ENCODE measurements at regions not wholly inside any gene's neighbourhood (a gene's known extent, or its start where the extent isn't known, plus 50 kb on each side); places are given as distances from the start of the nearest gene placed in this dataset.

DNA sequence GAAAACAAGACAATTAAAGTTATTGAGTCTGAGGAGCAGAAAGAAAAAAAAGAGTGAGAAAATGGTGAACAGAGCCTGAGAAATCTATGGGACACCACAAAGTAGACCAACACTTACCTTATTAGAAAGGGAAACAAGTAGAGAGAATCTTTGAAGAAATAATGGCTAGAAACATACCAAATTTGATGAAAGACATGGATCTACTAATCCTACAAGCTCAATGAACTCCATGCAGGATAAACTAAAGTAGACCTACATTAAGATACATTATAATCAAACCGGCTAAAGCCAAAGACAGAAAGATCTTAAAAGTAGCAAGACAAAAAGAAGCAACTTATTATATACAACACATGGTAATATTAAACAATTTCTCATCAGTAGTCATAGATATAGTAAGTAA lies 782.3 kb upstream of the GHITM start:
- no peak for DNase-seq (ENCODE audit: low spot score)

DNA sequence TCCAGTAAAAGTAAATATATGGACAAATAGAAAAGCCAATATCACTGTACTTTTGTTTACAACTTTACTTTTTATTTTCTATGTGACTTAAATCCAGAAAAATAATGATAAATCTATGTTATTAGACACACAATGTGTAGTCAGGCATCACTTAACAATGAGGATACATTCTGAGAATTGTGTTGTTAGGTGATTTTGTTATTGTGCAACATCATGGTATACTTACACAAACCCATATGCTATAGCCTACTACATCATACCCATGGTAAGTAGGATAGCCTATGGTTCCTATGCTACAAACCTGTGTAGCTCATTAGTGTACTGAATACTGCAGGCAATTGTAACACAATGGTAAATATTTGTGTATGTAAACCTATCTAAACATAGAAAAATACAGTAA lies 781.7 kb upstream of the GHITM start:
- no peak for DNase-seq (ENCODE audit: low spot score)

DNA sequence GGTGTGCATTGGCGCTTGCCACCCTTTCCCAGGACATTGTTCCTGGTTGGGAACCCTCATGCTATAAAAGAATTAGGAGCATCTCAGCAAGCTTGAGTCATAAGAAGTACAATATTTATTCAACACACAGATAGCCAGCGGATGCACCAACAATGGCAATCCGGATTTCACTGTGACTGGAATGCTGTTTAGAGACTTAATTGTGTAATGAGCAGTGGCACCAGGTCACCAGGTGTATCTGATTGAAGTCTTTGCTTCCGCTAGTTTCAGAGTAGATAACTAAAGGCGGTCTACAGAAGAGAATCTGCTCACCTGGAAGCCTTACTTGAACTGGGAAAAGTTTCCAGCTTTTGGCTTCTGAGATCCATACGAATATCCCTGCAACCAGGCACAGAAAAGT lies 772.3 kb upstream of the GHITM start:
- no peak for DNase-seq (ENCODE audit: low spot score)

DNA sequence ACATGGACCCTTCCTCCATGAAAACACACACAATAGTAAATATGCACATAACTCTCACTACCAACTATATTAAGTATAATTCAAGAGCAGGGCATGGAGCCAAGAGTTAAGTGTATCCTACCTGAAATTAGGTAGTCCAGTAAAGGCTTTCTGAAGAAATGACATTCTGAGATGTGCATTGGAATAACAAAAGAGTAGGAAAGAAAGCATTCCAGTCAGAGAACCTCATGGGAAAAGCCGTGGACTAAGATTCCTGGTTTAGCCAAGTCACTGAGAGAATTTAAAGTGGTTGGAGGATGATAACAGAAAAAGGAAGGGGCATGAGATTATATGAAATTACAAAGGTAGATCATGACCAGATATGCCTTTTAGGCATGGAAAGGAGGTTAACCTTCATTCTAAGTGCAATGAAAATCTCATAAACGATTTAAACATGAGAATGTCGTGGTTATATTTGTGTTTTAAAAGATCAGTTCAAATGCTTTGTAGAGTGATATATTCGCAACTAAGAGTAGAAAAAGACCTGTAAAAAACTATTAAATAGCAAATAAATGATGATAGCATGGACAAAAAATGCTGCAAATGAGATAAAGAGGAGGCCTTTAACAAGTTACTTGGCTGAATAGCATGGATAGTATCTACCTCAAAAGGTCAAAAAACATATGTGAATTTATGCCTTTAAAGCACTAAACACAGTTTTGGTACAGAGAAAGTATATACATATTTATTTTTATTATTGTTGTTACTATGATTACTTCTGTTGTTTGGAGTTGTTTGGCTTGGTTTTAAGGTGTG lies 767.4 kb upstream of the GHITM start:
- no peak for DNase-seq (ENCODE audit: low spot score)

DNA sequence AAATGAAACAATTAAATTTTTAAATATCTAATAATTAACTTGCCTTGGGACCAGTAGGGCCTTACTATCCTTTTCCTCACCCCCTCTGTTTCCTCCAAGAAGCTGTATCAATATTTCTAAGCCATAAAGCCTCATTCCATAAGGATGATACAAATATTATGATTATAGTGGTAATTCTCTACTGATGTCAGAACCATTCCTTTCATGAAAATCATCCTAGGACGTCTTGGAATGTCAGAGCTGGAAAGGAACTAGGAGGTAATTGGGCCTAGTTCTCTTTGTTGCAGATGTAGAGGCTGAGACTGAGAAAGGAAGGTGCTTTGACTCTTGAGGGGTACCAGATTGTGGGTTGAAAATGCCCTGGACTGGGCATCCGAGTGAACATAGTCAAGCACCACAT lies 766.7 kb upstream of the GHITM start:
- DNase-seq (ENCODE audit: low spot score), result no peak

DNA sequence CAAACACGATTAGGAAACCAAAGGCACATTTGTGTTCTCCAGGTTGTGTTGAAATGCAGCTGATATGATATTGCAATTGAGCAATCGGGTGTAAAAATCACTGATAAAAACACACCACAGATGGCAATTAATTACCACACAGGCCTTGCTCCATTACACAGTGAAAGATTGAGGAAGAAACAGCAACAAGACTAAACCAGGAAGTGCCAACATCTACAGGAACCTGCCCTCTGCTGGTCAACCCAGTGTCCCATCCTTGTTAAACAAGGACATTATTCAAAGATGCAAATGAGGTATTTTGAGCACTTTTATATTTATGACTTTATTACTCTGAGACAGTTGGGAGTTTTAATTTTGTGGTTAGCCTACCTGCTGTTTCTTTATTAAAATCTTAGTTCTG lies 765.6 kb upstream of the GHITM start:
- DNase-seq (ENCODE audit: low spot score), result no peak

DNA sequence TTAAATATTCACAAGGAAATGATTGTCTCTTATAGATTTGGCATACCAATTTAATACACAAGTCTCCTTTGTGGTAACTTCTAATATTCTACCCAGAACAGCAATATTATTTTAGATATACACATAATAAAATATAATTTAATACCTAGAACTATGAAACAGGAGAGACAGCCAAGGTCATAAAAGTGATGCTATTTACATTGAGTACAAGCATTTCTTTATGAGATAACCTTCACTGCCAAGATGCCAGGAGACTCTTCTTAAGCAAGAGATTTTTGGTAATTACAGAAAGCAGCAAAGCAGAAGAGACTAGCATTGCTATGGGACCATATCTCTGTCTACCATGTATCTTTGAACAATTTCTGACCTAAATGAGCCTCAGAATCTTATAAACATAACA lies 764.6 kb upstream of the GHITM start:
- no peak for DNase-seq (ENCODE audit: low spot score)

DNA sequence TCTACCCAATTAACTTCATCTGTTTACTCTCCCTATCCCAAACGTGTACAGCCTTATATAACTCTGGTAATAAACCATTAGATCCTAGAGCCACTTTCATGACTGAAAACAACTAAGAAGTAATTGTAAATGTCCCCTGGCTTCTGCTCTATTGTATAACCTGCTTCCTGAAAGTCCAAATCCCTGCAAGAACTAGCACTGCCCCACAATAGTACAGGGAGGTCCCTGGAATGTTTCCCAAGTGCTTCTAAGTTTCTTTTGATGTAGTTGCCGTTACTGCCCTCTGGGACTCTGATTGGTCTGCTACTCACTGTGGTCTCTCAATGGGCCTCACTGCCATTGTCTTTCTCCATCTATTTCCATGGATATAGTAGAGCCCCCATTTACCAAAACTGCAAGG lies 764.0 kb upstream of the GHITM start:
- no peak for DNase-seq (ENCODE audit: low spot score)

DNA sequence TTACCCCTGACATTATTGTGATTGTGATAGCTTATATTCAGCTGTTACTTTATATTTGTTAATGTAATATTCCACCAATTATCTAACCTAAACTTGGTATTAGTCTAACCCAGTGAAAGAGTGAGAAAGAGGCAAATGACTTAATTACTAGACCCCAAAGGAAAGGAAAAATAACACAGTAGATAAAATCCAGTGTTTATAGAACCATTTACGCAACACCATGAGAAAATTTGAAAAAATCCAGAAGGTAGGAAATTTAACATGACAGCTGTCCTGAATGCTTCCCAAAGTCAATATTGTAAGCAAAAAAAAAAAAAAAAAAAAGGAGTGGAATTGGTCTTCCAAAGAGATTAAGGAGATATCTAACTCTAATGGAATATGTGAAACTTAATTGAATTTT lies 741.5 kb upstream of the GHITM start:
- DNase-seq (ENCODE audit: low spot score), result no peak

DNA sequence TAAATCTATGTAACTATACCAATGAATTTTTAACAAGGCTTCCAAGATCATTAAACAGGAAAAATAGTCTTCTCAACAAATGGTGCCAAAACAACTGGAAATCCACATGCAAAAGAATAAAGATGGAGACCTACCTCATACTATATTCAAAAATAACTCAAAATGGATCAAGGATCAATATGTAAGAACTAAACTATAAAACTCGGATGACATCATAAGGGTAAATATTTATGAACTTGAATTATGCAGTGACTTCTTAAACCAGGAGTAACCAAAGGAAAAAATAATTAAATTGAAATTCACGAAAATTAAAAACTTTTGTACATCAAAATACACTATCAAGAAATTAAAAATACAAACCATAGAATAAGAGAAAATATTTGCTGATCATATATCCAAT lies 728.7 kb upstream of the GHITM start:
- no peak for DNase-seq (ENCODE audit: low spot score)

DNA sequence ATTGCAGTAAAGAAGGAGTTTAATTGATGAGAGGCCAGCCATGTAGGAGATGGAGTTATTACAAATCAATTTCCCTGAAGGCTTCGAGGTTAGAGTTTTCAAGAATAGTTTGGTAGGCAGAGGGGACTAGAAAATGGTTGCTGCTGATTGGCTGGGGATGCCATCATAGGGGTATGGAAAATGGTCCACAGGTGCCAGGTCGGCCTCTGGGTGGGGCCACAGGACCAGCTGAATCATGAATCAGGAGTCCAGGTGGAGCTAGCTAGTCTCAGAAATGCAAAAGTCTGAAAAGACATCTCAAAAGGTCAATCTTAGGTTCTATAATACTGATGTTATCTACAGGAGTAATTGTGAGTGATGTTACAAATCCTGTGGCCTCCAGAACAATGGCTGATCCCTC lies 714.0 kb upstream of the GHITM start:
- DNase-seq (ENCODE audit: low spot score), result no peak

DNA sequence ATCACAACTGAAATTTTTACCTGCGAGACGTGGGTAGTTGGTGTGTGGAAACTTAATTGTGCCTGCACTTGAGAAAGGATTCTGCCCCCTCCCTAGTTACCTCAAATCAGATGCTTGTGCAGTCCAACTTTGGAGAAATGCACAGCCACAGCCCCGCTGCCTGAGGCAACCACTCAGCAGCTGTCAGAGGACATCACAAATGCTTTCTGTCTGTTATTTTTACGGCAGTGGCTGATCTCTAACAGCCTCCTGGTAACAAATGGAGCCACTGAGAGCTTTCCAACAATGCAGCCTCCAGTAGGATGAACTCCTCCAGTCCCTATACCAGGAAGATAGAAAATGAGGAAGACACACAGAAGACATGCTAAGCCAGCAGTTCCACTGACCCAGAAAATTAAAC lies 712.2 kb upstream of the GHITM start:
- no peak for DNase-seq (ENCODE audit: low spot score)

DNA sequence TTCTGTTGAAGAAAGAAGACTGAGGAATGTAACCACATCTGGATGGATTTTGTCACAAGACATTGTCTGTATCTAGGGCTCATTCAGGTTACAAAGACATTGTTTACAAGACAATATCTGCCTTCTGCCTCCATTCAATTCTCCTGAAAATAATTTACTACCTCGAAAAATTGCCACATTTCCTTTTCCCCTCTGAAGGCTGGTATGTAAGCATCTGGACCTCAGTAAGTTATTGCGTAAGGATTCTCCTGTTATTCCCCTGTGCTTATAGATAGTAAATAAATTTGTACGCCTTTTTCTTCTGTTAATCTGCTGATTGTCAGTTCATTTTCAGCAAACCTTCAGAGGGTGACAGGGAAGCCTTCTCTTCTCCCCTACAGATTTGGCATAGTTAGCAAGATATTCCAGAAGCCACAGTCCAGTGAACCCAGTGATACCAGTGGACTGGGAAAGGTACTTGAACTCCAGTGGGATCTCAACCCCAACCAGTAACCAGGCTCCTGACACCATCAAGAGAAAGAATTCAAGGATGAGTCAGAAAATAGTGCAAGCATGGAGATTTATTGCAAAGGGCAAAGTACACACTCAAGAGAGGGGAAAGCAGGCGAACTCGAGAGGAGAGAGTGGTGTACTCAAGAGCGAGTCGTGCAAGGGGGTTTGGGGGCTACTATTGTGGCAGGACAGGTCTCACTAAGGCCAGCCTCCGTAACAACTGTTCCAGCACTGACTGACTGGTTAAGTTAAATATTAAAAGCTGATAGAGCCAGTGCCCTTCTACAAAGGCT lies 706.9 kb upstream of the GHITM start:
- no peak for DNase-seq (ENCODE audit: low spot score)

DNA sequence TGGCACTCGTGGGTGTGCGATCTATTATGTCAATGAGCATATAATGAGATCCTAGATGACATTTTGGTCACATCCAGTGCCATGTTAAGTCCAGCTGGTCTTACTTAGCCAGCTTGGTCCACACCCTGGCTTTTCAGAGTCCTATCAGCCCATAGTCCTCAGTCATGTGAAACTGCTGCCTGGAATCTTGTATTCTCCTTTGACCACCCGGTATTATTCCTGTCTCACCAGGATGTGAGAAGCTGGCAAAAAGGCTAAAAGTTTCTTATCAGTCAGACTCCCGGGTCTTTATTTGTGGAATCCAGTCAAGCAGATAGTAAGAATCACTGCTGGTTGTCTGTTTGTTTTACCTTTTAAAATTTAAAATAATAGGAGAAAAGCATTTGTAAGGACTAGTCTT lies 705.6 kb upstream of the GHITM start:
- DNase-seq (ENCODE audit: low spot score), result no peak

DNA sequence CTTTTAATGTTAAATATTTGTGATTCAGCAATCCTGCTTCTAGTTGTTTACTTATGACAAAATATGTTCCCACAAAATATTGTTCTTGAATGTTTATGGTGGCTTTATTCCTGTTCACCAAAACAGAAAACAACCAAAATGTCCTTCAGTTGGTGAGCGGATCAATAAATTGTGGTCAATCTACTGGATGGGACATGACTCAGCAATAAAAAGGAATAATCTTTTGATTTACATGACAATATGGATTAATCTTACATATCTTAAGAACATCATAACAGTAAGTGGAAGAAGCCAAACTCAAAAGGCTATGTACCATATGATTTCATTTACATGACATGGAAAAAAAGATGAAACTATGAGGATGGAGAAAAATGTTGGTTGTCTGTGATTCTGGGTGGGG lies 691.3 kb upstream of the GHITM start:
- DNase-seq (ENCODE audit: low spot score), result no peak

DNA sequence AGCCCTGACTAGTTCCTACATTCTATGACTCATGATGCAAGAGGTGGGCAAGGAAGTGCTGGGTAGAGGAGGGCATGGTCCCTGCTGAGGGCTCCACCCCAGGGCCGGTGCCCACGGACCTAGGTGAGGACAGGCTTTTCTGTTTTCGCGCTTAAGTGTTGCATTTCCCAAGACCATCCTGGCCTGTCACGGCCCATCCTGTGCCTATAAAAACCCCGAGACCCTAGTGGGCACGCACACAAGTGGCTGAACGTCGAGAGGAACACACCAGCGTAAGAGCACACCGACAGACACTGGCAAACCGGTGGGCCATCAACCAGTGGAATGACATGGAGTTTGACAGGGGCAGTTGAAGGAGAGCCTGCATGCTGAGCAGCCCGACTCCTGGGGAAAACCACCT lies 680.7 kb upstream of the GHITM start:
- no peak for DNase-seq (ENCODE audit: low spot score)

DNA sequence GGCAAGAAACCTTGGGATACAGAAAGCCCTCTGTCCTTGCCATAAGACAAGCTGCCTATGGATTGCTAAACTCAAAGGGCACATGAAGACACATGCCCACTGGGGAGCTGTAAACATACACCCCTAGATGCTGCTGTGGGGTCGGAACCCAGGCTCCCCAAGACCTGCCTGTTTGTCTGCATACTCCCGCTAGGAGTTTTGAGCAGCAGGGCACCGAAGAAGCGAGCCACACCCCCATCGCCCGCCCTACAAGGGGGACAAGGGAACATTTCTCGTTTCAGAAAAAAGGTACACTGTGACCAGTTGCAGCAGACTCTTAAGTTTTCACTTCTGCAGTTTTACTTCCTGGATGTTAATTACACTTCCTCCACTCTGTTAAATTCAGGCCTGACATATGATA lies 680.2 kb upstream of the GHITM start:
- DNase-seq (ENCODE audit: low spot score), result no peak

DNA sequence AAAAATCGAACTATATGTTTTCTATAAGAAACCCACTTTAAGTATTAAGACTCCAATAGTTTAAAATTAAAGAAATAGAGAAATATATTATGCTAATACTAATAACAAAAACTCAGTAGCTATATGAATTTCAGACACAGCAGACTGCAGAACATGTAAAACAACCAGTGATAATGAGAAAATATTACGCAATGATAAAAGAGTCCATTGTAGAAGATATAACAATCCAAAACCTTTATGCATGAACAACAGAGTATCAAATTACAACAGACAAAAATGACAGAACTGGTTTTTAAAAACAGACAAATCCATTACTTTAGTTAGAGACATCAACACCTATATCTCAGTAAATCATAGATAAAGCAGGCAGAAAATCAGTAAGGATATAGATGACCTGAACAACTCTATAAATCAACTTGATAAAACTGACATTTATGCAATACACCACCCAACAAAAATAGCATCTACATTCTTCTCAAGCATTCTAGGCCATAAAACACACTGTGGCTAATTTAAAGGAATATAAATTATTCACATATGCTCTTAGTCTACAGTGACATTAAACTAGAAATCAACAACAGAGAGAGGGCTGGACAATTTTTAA lies 669.5 kb upstream of the GHITM start:
- no peak for DNase-seq (ENCODE audit: low spot score)

DNA sequence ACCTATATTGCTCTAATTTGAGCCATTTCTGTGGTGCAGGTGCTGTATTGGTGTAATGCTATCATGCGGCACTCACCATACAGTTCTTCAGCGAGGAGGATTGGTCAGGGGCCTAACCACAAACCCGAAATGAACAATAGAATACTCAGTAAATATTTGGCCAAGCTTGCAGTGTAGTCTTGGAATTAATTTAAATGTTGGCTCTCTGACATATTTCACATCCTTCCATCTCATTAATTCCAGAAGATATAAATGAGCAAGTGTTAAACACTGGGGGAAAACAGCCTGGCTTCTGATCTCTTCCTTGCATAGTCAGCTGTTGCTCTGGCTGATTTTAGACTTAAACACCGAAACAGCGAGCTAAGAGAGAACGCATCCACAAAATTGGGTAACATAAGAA lies 663.1 kb upstream of the GHITM start:
- no peak for DNase-seq (ENCODE audit: low spot score)

DNA sequence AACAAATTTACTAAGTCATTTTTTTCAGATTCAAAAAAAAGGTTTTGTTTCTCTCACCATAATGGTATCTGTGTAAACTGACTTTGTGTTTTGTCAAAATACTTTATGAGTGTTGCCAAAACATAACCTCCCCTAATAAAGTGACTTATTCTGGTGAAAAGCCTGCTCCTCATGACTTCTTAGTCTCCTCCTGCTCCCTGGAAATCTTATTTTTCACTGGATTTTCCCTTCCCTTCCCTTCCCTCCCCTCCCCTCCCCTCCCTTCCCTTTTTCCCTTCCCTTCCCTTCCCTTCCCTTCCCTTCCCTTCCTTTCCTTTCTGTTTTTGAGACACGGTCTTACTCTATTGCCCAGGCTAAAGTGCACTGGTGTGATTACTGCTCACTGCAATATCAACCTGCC lies 650.1 kb upstream of the GHITM start:
- DNase-seq (ENCODE audit: low spot score), result no peak

DNA sequence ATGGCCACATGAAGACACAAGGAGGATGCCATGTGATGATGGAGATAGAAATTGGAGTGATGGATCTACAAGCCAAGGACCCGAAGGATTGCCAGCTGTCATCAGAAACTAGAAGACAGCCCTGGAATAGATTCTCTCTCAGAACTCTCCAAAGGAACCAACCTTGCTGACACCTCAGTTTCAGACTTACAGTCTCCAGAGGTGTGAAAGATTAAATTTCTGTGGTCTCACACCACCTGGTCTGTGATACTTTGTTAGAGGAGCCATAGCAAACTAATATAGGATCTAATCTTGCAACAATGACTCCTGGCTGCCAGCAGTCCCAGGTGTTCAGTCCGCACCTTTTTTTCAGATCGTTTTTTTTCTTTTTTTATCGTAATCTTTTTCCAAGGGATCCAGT lies 647.3 kb upstream of the GHITM start:
- DNase-seq (ENCODE audit: low spot score), result no peak

DNA sequence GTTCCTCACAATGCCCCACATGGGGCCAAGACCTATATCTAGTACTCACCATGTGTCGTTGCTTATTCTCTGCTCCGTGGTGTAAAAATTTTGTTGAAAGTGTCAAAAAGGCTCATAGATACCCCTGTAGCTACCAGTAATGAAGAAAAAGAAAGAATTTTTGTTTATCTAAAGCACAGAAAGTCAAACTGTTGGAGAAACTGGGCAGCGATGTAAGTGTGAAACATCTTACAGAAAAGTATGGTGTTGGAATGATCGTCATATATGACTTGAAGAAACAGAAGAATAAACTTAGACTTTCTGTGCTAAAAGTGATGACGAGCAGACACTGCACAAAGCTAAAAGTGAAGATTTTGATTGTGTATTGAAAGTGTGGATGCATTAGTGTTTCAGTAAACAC lies 626.6 kb upstream of the GHITM start:
- no peak for DNase-seq (ENCODE audit: low spot score)

DNA sequence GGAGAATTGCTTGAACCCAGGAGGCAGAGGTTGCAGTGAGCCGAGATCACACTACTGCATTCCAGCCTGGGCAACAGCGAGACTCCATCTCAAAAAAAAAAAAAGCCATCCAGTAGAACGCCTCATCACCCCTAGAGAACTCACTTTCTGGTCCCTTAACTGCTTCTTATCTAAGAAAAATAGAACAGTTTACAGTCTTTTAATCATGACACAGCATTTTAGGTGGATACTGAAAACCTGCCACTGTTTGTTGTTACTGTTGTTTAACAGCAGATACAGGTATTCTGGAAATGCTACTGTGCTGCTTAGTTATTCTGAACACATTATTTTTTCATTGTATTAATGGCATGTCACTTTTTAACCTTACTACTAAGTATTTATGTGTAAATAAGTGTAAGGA lies 624.3 kb upstream of the GHITM start:
- no peak for DNase-seq (ENCODE audit: low spot score)
